MM.1S (cell line): ENCODE measurements at regions not wholly inside any gene's neighbourhood (a gene's known extent, or its start where the extent isn't known, plus 50 kb on each side); places are given as distances from the start of the nearest gene placed in this dataset.

ENCODE experiments used
- EZH2phosphoT487 ChIP-seq: fragments of 300-600 bp; sonication (generic); IDR thresholded peaks from 2 replicates; pipeline ENCODE4 v1.6.1; 2018; ENCODE audit warnings: antibody characterized with exemption, low read length
- TF ChIP-seq, protein P1 (sequence below): fragments of 300-600 bp; sonication (generic); IDR thresholded peaks from 2 replicates; pipeline ENCODE4 v1.5.1; 2016; ENCODE audit warnings: antibody characterized with exemption, low read length, mixed read lengths

DNA sequence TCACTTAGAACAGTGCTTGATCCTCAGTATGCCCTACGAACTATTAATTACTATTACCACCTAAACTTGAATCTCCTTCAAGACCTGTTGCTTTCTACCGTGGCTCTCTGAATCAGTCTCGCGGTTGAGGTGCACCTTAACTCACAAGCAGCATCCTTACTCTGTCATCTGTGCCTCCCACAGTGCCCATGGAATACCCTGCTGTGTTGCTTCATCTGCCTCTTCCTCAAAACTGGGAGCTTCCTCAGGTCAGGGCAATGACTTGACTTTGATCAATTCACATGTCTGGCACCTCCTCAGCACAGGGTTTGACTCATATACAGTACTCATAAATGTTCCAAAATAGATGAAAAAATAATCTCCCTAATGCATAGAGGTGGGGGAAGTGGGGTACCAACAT, 305.9 kb downstream of the NUAK1 start:
- TF ChIP-seq EZH2phosphoT487 = no peak
- TF ChIP-seq, protein P1, sequence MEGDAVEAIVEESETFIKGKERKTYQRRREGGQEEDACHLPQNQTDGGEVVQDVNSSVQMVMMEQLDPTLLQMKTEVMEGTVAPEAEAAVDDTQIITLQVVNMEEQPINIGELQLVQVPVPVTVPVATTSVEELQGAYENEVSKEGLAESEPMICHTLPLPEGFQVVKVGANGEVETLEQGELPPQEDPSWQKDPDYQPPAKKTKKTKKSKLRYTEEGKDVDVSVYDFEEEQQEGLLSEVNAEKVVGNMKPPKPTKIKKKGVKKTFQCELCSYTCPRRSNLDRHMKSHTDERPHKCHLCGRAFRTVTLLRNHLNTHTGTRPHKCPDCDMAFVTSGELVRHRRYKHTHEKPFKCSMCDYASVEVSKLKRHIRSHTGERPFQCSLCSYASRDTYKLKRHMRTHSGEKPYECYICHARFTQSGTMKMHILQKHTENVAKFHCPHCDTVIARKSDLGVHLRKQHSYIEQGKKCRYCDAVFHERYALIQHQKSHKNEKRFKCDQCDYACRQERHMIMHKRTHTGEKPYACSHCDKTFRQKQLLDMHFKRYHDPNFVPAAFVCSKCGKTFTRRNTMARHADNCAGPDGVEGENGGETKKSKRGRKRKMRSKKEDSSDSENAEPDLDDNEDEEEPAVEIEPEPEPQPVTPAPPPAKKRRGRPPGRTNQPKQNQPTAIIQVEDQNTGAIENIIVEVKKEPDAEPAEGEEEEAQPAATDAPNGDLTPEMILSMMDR = no peak
